ENCODE measurements at regions not wholly inside any gene's neighbourhood (a gene's known extent, or its start where the extent isn't known, plus 50 kb on each side); places are given as distances from the start of the nearest gene placed in this dataset.
"Not testable (repeated sequence)": the region's sequence is repeated elsewhere in the genome, so short reads cannot be mapped to it uniquely, and the experiment has no call there.

- not testable (repeated sequence) for TF ChIP-seq POLR2A, POLR2AphosphoS5 (IDR thresholded peaks at IDR 0.05)
- TF ChIP-seq, protein P1, sequence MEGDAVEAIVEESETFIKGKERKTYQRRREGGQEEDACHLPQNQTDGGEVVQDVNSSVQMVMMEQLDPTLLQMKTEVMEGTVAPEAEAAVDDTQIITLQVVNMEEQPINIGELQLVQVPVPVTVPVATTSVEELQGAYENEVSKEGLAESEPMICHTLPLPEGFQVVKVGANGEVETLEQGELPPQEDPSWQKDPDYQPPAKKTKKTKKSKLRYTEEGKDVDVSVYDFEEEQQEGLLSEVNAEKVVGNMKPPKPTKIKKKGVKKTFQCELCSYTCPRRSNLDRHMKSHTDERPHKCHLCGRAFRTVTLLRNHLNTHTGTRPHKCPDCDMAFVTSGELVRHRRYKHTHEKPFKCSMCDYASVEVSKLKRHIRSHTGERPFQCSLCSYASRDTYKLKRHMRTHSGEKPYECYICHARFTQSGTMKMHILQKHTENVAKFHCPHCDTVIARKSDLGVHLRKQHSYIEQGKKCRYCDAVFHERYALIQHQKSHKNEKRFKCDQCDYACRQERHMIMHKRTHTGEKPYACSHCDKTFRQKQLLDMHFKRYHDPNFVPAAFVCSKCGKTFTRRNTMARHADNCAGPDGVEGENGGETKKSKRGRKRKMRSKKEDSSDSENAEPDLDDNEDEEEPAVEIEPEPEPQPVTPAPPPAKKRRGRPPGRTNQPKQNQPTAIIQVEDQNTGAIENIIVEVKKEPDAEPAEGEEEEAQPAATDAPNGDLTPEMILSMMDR (IDR thresholded peaks at IDR 0.05): not testable (repeated sequence)
Observed at GRCh38 chr10:25755874-25756273, 178.2 kb upstream of the MYO3A start.

Data from breast epithelium (tissue), 3 donors.